Suppressor macrophage treated with lipopolysaccharide for 1 hour (primary cell): ENCODE measurements at regions not wholly inside any gene's neighbourhood (a gene's known extent, or its start where the extent isn't known, plus 50 kb on each side); places are given as distances from the start of the nearest gene placed in this dataset.
"Not testable (repeated sequence)": the region's sequence is repeated elsewhere in the genome, so short reads cannot be mapped to it uniquely, and the experiment has no call there.

Source experiments
- DNase-seq, 3 donors: peaks; one replicate each; pipeline ENCODE4 v3.0.0-alpha.2; 2020 to 2022

DNA sequence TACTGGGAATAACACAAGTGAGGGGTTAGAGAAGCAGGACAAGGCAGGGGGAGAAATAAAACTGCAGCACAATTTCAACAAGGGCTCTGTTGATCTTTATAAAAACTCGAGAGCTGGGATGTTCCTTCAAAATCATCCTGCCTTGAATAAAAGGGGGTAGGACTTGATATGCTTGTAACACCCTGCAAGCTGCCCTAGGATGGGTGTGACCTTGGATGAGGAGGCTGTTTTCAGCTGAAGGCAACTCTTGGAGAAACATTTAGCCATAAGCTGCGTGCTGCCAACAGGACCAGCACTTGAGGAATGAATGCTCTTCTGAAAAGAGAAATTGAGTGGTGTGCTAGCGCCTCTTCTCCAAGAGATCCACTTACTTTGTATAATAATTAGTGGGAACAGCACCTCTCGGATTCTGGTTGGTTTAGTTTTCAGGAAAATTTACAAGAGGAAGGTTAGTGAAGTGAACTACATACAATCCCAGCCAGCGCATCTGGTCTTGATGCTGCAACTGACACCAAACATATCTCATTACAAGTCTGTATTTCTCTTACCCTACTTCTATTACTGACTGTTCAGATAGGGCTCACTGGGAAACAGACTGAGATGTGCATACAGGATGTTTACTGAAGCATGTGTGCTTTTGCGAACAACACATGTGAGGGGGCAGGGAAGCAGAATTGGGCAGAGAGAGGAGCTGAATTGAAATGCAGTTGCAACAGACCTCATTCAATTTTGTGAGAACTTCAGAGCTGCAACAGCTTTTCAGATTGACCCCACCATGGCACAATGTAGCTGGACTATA is 643.0 kb upstream of the GOLIM4 start:
- DNase-seq = no peak

DNA sequence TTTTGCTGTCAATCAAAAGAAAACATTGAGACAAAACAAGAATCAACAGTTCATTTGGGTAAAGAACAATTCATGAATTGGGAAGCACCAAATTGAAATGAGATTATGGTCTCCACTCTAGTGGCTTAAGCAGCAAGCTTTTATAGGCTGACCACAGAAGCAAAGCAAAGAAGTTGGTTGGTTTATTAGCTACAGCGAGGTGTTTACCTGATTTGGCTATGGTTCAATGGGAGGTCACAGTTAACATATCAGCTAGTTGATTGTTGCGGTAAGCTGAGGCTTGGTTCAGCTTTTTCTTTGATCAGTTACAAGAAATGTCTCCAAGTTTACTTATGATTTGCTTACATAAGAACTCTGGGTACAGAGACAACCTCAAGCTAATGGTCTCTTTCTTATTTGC is 640.5 kb upstream of the GOLIM4 start:
- DNase-seq = no peak

GRCh38 chr3:168730073-168730472 is 634.3 kb upstream of the GOLIM4 start:
- DNase-seq = no peak

DNA sequence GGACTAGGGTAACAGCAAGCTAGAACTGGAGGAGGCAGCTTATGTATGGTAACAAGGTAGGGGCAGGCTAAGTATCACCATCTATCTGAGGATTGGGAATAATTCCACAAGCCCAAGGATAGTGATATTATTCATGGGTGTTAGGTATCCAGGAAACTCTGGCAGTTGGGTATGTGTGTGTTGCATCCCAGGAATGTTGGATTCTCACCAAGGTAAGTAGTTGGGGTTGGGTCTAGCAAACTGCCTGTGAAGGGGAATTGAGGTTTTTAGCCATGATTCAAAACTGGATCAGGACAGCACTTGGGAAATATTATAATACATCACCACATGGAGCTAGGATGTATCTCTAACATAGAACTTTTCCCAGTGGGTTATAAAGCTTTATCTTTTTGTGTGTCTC is 626.4 kb upstream of the GOLIM4 start:
- no peak for DNase-seq

DNA sequence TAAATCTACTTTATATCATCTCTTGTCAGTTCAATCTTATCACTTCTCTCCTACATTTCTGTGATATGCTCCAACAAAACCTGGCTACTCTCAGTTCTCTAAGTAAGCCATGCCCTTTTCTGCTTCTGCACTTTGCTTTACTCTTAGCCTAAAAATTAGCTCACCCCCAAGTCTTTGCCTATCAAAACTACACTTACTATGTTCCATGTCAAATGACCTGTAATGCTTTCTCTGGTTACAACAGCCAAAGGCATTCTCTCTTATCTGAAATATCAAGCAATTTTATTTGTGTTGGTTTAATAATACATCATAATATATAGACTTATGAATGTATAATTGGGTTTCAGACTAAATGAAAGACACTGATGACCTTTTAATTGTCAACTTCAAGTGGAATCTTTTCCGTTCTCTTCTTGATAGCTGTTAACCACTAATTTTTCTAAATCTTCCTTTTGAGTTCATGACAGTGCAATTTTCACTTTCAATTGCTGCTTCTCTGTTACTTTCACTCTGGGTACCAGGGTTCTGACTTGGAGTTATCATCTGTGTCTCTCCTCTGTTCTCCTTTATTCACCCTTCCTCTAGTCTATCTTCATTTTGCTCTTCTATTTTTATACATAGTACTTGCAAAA is 619.0 kb upstream of the GOLIM4 start:
- no peak for DNase-seq

- no peak for DNase-seq
Observed at GRCh38 chr3:168709073-168709472, 613.3 kb upstream of the GOLIM4 start.

GRCh38 chr3:168707900-168708299 is 612.2 kb upstream of the GOLIM4 start:
- DNase-seq = no peak

DNA sequence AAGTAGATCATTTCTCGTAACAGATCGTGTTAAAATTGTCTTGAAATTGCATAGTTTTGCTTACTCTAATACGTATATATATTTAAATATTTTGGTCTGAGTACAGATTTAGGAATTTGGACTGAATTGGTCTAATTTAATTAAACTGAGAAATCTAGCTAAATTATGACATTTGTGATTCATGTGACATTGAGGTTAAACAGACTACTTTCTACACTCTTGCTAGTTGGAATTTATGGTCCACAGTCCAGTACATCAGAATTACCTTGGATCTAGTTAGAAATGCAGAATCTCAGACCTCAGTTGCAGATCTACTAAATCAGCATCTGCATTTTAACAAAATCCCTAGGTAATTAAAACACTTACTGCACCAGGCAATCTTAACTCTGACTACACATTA is 609.7 kb upstream of the GOLIM4 start:
- no peak for DNase-seq

- no peak for DNase-seq
Observed at GRCh38 chr3:168696051-168696450, 600.3 kb upstream of the GOLIM4 start.

- DNase-seq = no peak
Observed at GRCh38 chr3:168693870-168694269, 598.1 kb upstream of the GOLIM4 start.

- no peak for DNase-seq
Observed at GRCh38 chr3:168688267-168688666, 592.5 kb upstream of the GOLIM4 start.

DNA sequence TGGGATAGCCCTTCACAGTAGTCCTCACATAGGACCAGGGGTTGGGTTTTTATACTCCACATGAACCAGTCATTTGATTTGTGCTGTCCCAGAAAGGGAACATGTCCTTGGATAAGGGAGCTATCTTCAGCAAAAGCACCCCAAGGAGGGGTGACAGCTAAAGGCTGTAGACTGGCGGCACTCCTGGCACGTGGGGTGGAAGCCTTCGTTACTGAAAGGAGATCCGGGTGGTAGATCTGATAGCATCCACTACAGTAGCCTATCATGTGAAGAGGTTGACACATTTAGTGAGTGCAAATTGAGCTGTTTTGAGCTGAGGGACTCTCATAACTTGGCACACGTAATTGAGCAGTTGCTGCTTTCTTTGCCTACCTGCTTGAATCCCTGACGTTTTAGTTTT is 588.8 kb upstream of the GOLIM4 start:
- DNase-seq = no peak

GRCh38 chr3:168678730-168679129 is 583.0 kb upstream of the GOLIM4 start:
- DNase-seq = no peak

DNA sequence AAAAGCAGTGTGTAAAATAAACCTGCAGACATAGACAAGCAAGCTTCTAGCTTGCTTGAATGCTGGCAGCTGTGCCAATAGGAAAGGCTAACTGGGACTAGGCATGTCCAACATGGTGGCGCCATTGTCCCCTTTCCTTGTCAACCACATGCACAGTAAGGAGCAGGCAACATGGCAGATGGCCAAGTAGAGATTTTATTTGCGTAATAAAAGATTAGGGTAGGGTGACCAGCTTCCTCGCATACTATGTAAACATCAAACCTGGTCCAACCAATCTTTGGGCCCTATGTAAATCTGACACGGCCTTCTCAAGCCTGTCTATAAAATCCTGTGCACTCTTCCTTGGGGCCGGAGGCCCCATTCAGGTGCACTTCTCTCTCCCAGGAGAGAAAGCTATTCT is 575.4 kb upstream of the GOLIM4 start:
- DNase-seq = no peak

GRCh38 chr3:168660879-168661657 is 565.3 kb upstream of the GOLIM4 start:
- not testable (repeated sequence) for DNase-seq

DNA sequence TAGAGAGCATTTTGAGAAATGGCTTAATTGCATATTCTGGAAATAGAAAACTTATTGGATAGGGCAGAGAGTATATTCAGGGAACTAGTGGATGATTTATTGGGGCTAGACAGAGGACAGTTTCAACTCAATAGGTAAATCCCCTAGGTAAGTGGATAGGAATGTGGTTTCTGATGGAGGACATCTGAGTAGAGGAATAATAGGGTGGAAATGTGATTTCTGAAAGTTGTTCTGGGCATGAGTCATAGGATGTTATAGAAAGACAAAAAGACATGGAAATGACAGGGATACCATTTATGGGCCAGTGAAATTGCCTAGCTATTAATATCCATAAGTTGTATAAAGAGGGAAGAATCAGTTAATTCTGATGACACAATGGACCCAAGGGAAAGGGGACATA is 563.3 kb upstream of the GOLIM4 start:
- DNase-seq = no peak

- DNase-seq = no peak
Observed at GRCh38 chr3:168655611-168656010, 559.9 kb upstream of the GOLIM4 start.

- DNase-seq = no peak
Observed at GRCh38 chr3:168654700-168655099, 559.0 kb upstream of the GOLIM4 start.

DNA sequence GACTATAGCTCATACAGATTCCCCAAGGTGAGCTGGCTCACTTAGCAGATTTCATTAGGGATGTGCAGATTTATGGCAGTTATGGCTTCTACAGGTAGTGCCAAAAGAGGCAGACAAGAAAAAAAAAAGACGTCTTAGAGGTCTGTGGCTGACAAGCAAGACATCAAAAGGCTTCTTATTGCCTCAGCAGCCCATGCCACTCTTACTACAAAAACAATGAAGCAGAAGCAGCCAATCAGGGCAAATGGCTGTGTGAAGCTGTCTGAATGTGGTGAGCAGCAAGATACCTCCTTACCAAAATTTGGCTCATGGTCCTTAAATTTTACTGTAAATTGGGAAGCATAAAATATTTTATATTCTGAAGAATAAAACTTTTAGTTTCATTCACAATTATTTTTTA is 557.5 kb upstream of the GOLIM4 start:
- no peak for DNase-seq

DNA sequence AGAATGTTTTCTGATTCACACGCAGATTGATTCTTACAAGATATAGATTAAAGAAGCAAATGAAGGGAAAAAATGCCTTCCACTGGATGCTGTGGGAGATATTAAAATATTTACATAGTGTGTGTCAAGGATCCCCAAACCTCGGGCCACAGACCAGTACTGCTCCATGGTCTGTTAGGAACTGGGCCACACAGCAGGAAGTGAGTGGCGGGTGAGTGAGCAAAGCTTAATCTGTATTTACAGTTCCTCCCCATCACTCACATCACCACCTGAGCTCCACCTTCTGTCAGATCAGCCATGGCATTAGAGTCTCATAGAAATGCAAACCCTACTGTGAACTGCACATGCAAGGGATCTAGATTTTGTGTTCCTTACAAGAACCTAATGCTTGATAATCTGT is 552.6 kb upstream of the GOLIM4 start:
- no peak for DNase-seq

GRCh38 chr3:168647582-168647981 is 551.9 kb upstream of the GOLIM4 start:
- no peak for DNase-seq

GRCh38 chr3:168645180-168645579 is 549.5 kb upstream of the GOLIM4 start:
- DNase-seq = no peak

- DNase-seq = no peak
Observed at GRCh38 chr3:168628549-168628948, 532.8 kb upstream of the GOLIM4 start.

DNA sequence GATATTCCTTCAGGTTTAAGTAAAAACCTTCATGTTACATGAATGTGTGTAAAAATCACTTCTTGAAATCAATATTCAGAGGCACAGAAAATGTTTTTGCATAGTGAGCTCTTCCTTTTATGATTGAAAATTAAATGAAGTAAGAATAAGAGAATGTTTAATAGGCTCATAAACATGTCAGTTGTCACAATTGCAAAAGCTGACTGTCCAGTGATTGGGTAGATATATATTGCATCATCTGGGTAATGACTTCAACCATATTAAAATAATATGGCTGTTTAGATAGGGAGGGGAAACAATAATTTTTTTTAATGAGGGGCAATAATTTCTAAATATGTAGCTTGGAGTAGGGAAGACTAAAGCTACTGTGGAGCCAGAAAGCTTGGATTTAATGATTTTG is 529.8 kb upstream of the GOLIM4 start:
- no peak for DNase-seq
